Fibroblast of villous mesenchyme (primary cell): ENCODE measurements at regions not wholly inside any gene's neighbourhood (a gene's known extent, or its start where the extent isn't known, plus 50 kb on each side); places are given as distances from the start of the nearest gene placed in this dataset.
A peak's percentile ranks its signal among the peaks of the same experiment; 100 is the strongest.

Source experiments
- DNase-seq: peaks from one replicate; pipeline ENCODE4 v3.0.0-alpha.2; 2010; ENCODE audit warnings: low read depth
- H3K4me3 ChIP-seq: 2 replicates; pipeline ENCODE4 v1.5.1; 2011; ENCODE audit warnings: low read depth, mild to moderate bottlenecking, low read length
- CTCF ChIP-seq: IDR thresholded peaks from 2 replicates; pipeline ENCODE4 v1.5.1; 2012; ENCODE audit warnings: low read depth, mild to moderate bottlenecking, low read length; ENCODE audit not compliant: insufficient read depth

- H3K4me3 ChIP-seq: no peak overlapping the region
- no peak for TF ChIP-seq CTCF
- no peak for DNase-seq
These were observed 84.9 kb downstream of the NCOR2 start for GRCh38 chr12:124482567-124482893.

DNA sequence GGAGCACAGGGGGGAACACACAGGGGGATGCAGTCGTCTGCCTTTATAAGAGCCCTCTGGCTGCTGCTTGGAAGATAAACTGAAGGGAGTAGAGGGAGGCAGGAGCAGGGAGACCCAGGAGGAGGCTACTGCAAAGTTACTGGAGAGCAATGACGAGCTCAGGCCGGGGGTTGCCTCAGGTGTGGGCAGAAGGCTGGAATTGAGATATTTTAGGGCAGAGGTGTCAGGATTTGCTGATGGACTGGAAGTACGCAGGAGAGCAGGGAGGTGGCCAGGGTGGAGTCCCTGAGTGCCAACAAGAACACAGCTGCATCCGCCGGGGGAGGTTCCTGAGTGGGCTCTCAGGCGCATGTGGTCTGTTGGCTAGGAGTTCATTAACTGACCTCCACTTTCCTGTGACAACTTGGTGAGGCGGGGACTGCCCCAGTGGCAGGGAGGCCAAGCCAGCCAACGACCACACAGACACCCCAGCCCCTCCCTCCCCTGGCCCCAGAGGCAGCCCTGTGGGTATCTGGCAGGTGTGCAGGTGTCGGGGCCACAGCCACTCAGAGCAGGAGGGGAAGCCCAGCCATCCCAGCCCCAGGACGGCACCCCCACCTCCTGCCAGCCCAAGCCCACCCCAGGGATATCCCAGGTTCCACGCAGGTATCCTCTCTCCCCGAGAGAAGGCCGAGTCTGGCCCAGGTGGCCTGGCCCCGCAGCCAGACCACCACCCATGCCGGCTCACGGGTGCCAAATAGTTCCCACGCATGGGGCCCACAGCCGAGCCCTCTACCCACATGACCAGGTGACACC, 85.4 kb downstream of the NCOR2 start:
- no peak overlapping the region for H3K4me3 ChIP-seq
- TF ChIP-seq CTCF: no peak
- no peak for DNase-seq

GRCh38 chr12:124481257-124481750, 86.1 kb downstream of the NCOR2 start:
- no peak for TF ChIP-seq CTCF
- no peak overlapping the region for H3K4me3 ChIP-seq
- DNase-seq: no peak

DNA sequence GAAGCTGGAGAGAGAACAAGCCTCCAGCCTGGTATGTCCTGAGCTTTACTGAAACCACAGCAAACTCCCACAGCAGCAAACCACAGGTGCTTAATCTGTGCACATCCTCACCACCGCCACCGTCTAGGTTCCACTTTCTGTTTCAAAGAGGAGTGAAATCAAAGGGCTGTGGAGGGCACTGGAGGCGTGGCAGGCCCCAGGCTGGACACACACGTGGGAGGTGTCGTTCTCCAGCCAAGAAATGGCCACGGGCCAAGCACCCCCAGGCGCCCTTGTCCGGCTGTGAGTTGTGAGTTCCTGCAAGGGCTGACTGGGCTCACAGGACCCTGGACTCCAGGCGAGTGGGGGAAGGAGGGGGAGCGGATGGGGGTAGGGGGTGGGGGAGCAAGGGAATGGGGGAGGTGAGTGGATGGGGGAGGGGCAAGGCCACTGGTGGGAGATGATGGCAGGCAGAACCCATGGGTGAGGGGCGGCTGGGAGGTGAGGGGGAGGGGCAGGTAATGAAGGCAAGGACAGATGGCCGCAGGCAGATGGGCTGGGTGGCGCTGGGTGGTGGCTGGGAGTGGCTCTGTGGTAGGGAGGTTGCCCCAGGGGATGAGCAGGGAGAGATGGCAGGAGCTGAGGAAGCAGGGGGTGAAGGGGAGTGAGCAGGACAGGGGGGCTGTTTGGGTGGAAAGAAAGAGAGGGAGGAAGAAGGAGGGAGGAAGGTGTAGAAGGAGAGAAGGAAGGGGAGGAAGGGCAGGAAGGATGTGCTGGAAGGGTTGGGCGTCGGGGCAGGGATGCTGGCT, 86.7 kb downstream of the NCOR2 start:
- peak; percentile 95 for DNase-seq
- H3K4me3 ChIP-seq: peak overlapping the region; percentile 15
- no peak for TF ChIP-seq CTCF

GRCh38 chr12:124479680-124480468, 87.5 kb downstream of the NCOR2 start:
- no peak for DNase-seq
- TF ChIP-seq CTCF: no peak
- H3K4me3 ChIP-seq: peak overlapping the region; percentile 15

GRCh38 chr12:124478985-124479645, 88.3 kb downstream of the NCOR2 start:
- no peak overlapping the region for H3K4me3 ChIP-seq
- DNase-seq: no peak
- TF ChIP-seq CTCF: no peak
